Hepatocyte (in vitro differentiated cells): ENCODE measurements at regions not wholly inside any gene's neighbourhood (a gene's known extent, or its start where the extent isn't known, plus 50 kb on each side); places are given as distances from the start of the nearest gene placed in this dataset.
"Not testable (repeated sequence)": the region's sequence is repeated elsewhere in the genome, so short reads cannot be mapped to it uniquely, and the experiment has no call there.

Experiments used
- DNase-seq: peaks from one replicate; pipeline ENCODE4 v3.0.0-alpha.2; 2016; ENCODE audit warnings: low spot score
- H2AFZ ChIP-seq: fragments of 200-600 bp; sonication (generic); 2 replicates; pipeline ENCODE4 v1.6.0; 2016; ENCODE audit warnings: antibody characterized with exemption, mild to moderate bottlenecking
- H3K27ac ChIP-seq: fragments of 200-600 bp; sonication (generic); 2 replicates; pipeline ENCODE4 v1.5.1; 2016; ENCODE audit warnings: mild to moderate bottlenecking
- H3K27me3 ChIP-seq: fragments of 200-600 bp; sonication (generic); 2 replicates; pipeline ENCODE4 v1.6.1; 2016
- H3K36me3 ChIP-seq: fragments of 200-600 bp; sonication (generic); replicated peaks from 2 replicates; pipeline ENCODE4 v1.5.1; 2016; ENCODE audit warnings: low read depth; ENCODE audit not compliant: insufficient read depth
- H3K4me1 ChIP-seq: fragments of 200-600 bp; sonication (generic); 2 replicates; pipeline ENCODE4 v1.5.1; 2016; ENCODE audit warnings: mild to moderate bottlenecking, moderate library complexity; ENCODE audit not compliant: insufficient read depth
- H3K4me2 ChIP-seq: fragments of 200-600 bp; sonication (generic); 2 replicates; pipeline ENCODE4 v1.6.0; 2016
- H3K4me3 ChIP-seq: fragments of 200-600 bp; sonication (generic); 2 replicates; pipeline ENCODE4 v1.5.1; 2016; ENCODE audit warnings: mild to moderate bottlenecking
- H3K79me2 ChIP-seq: fragments of 200-600 bp; sonication (generic); 2 replicates; pipeline ENCODE4 v1.6.0; 2017; ENCODE audit warnings: mild to moderate bottlenecking
- H3K9me2 ChIP-seq: fragments of 200-600 bp; sonication (generic); replicated peaks from 2 replicates; pipeline ENCODE4 v1.6.0; 2017; ENCODE audit warnings: mild to moderate bottlenecking; ENCODE audit not compliant: insufficient read depth
- H3K9me3 ChIP-seq: fragments of 200-600 bp; sonication (generic); 2 replicates; pipeline ENCODE4 v1.5.1; 2016; ENCODE audit warnings: low read depth, mild to moderate bottlenecking
- H4K20me1 ChIP-seq: fragments of 200-600 bp; sonication (generic); 2 replicates; pipeline ENCODE4 v1.6.0; 2016; ENCODE audit warnings: mild to moderate bottlenecking; ENCODE audit not compliant: insufficient read depth, poor library complexity, severe bottlenecking
- CTCF ChIP-seq: fragments of 200-600 bp; sonication (generic); IDR thresholded peaks from 2 replicates; pipeline ENCODE4 v1.5.1; 2016; ENCODE audit warnings: antibody characterized with exemption, mild to moderate bottlenecking; ENCODE audit not compliant: poor library complexity
- EZH2 ChIP-seq: fragments of 200-600 bp; sonication (generic); IDR thresholded peaks from 2 replicates; pipeline ENCODE4 v1.6.1; 2016; ENCODE audit warnings: antibody characterized with exemption, mild to moderate bottlenecking, borderline replicate concordance
- EZH2phosphoT487 ChIP-seq: fragments of 200-600 bp; sonication (generic); IDR thresholded peaks from one replicate; pipeline ENCODE4 v1.6.1; 2018; ENCODE audit warnings: antibody characterized with exemption, mild to moderate bottlenecking, low read depth, moderate library complexity; ENCODE audit not compliant: unreplicated experiment, severe bottlenecking
- WGBS: methylation state at CpG from one replicate; pipeline ENCODE4 v1.1.6; 2016; ENCODE audit warnings: low lambda C conversion rate; ENCODE audit errors: missing lambda C conversion rate; 5-methylcytosine and 5-hydroxymethylcytosine counted together

DNA sequence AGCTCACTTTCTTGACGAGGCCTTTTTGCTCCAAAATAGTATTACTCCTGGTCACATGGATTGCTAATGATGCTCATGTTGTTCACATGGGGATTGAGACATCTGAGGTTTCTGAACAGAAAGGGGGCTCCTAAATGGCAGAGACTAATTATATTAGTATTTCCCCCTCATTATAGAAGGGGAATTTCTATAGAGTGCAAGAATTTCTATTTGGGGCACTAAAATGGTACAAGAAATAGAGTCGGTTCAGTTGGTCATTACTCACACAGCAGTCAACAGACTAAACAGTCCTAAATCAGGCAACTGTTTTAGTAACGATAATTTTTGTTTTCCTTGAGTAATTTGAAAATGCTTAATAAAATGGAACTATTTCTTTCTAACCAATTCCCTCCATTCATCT, 108.9 kb downstream of the DACT1 start:
- Histone ChIP-seq H2AFZ (no peak overlapping the region), H4K20me1 (no peaks in the 10 kb centered on the region), H3K9me3 (no peaks in the 10 kb centered on the region), H3K9me2 (no peaks in the 10 kb centered on the region), H3K4me1 (peaks cover 24% of the 10 kb centered on the region), H3K27ac (peak overlapping the region; percentile 33), H3K4me2 (no peak overlapping the region), H3K36me3 (no peaks in the 10 kb centered on the region), H3K4me3 (no peak overlapping the region), H3K27me3 (no peaks in the 10 kb centered on the region), H3K79me2 (no peaks in the 10 kb centered on the region)
- WGBS = 86% methylated on average over 3 of the region's 3 CpGs
- TF ChIP-seq CTCF (no peak), EZH2 (no peak), EZH2phosphoT487 (no peak)
- no peak for DNase-seq

GRCh38 chr14:58747181-58747580, 109.4 kb downstream of the DACT1 start:
- WGBS = 72% methylated on average over 7 of the region's 7 CpGs
- peak; percentile 40 for DNase-seq
- H3K79me2 ChIP-seq = no peaks in the 10 kb centered on the region
- H3K27me3 ChIP-seq = no peaks in the 10 kb centered on the region
- no peak overlapping the region for H3K4me3 ChIP-seq
- H3K9me2 ChIP-seq = no peaks in the 10 kb centered on the region
- no peaks in the 10 kb centered on the region for H3K36me3 ChIP-seq
- no peak for TF ChIP-seq CTCF
- TF ChIP-seq EZH2phosphoT487 = no peak
- TF ChIP-seq EZH2 = no peak
- H3K9me3 ChIP-seq = no peaks in the 10 kb centered on the region
- H3K4me1 ChIP-seq = peaks cover 24% of the 10 kb centered on the region
- H2AFZ ChIP-seq = no peak overlapping the region
- no peaks in the 10 kb centered on the region for H4K20me1 ChIP-seq
- H3K27ac ChIP-seq = peak overlapping the region; percentile 39
- no peak overlapping the region for H3K4me2 ChIP-seq

DNA sequence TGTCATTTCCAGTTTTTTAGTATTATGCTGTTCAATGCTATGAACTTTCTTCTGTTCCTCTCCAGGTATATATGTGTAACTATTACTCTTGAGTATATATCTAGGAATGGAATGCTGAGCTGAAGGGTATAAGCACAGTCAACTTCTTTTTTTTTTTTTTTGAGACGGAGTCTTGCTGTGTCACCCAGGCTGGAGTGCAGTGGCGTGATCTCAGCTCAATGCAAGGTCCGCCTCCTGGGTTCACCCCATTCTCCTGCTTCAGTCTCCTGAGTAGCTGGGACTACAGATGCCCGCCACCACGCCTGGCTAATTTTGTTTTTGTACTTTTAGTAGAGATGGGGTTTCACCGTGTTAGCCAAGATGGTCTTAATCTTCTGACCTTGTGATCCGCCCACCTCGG, 110.5 kb downstream of the DACT1 start:
- not testable (repeated sequence) for H3K79me2 ChIP-seq, H3K27me3 ChIP-seq, H3K4me3 ChIP-seq, H3K36me3 ChIP-seq, H3K9me2 ChIP-seq, H2AFZ ChIP-seq, H4K20me1 ChIP-seq, H3K4me2 ChIP-seq, DNase-seq, H3K9me3 ChIP-seq
- 91% methylated on average over 8 of the region's 8 CpGs for WGBS
- peak overlapping the region; percentile 39 for H3K27ac ChIP-seq
- peaks cover 24% of the 10 kb centered on the region for H3K4me1 ChIP-seq

DNA sequence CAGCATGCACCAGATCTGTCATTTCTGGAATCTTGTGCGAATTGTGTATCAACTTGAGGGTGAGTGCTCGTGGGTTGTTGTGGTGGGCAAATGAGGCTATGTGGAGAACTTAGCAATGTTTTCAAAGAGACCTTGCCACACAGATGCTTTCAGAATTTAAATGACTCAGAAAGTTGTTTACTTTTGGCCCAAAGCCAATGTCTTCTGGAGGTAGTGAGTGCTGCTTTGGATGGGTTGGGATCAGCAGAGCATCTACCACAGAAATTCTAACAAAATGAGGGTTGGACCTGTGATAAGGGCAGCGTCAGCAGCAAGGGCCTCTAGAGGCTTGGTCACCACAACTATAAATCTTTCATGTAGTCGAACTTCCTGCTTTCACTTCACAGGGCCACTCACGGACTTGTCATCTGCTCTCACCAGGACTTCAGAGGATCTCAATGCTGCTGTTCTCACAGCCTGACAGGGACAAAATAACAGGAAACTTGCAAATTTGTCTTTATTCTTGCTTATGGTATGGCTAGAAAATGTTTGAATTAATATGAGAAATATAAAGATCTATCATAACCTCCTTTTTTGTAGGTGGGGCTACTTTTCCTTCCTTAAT, 111.4 kb downstream of the DACT1 start:
- whole genome bisulfite sequencing = 45% methylated on average over 5 of the region's 5 CpGs
- Histone ChIP-seq H3K9me3 (no peaks in the 10 kb centered on the region), H4K20me1 (no peaks in the 10 kb centered on the region), H3K9me2 (no peaks in the 10 kb centered on the region), H3K79me2 (no peaks in the 10 kb centered on the region), H2AFZ (no peak overlapping the region), H3K4me1 (peaks cover 24% of the 10 kb centered on the region), H3K4me2 (no peak overlapping the region), H3K4me3 (no peak overlapping the region), H3K27me3 (no peaks in the 10 kb centered on the region), H3K27ac (peak overlapping the region; percentile 46), H3K36me3 (no peaks in the 10 kb centered on the region)
- peak; percentile 66 for DNase-seq
- TF ChIP-seq EZH2phosphoT487 = no peak
- no peak for TF ChIP-seq EZH2
- no peak for TF ChIP-seq CTCF
